ENCODE measurements at regions not wholly inside any gene's neighbourhood (a gene's known extent, or its start where the extent isn't known, plus 50 kb on each side); places are given as distances from the start of the nearest gene placed in this dataset.

- TF ChIP-seq CTCF (IDR thresholded peaks at IDR 0.05) (no peak), ZFX (IDR thresholded peaks at IDR 0.05; ENCODE audit: borderline replicate concordance) (no peak)
Measured at GRCh38 chr3:180808823-180809575, 103.5 kb upstream of the FXR1 start.
